Lung (tissue), 11 donors: ENCODE measurements at regions not wholly inside any gene's neighbourhood (a gene's known extent, or its start where the extent isn't known, plus 50 kb on each side); places are given as distances from the start of the nearest gene placed in this dataset.

ENCODE experiments used
- ATAC-seq: fragments of 200-7000 bp; cut with Tn5 transposase; one replicate; pipeline ENCODE4 v1.9.1; 2020; ENCODE audit warnings: moderate number of reproducible peaks; ENCODE audit not compliant: insufficient read depth, low FRiP score
- DNase-seq, 3 donors: peaks; one replicate each; pipeline ENCODE4 v3.0.0-alpha.2; 2013 to 2017
- H3K27ac ChIP-seq, 2 donors: one replicate each; pipeline ENCODE4 v1.5.1; 2013; ENCODE audit warnings: mild to moderate bottlenecking in 2 of 2, moderate library complexity in 2 of 2, control low read depth in 1 of 2, inconsistent platforms in 1 of 2, low read depth in 1 of 2, low read length in 1 of 2
- H3K27me3 ChIP-seq, 3 donors: one replicate each; pipeline ENCODE4 v1.5.1; 2013; ENCODE audit warnings: low read length in 2 of 3; ENCODE audit not compliant: control insufficient read depth in 3 of 3, insufficient read depth in 3 of 3
- H3K36me3 ChIP-seq, 4 donors: one replicate each; pipeline ENCODE4 v1.5.1; 2013; ENCODE audit warnings: low read length in 4 of 4, mild to moderate bottlenecking in 1 of 4, moderate library complexity in 1 of 4; ENCODE audit not compliant: control insufficient read depth in 4 of 4, insufficient read depth in 4 of 4
- H3K4me1 ChIP-seq, 5 donors: one replicate each; pipeline ENCODE4 v1.5.1; 2013; ENCODE audit warnings: low read length in 5 of 5, mild to moderate bottlenecking in 2 of 5, moderate library complexity in 1 of 5; ENCODE audit not compliant: control insufficient read depth in 5 of 5, insufficient read depth in 5 of 5
- H3K4me3 ChIP-seq: one replicate; pipeline ENCODE4 v1.5.1; 2013; ENCODE audit warnings: mild to moderate bottlenecking, control low read depth, moderate library complexity
- H3K9ac ChIP-seq, 2 donors: one replicate each; pipeline ENCODE4 v1.5.1; 2013; ENCODE audit warnings: low read length in 2 of 2, control low read depth in 1 of 2; ENCODE audit not compliant: insufficient read depth in 1 of 2
- H3K9me3 ChIP-seq, 4 donors: one replicate each; pipeline ENCODE4 v1.5.1; 2013; ENCODE audit warnings: low read length in 3 of 4, mild to moderate bottlenecking in 1 of 4, moderate library complexity in 1 of 4; ENCODE audit not compliant: control insufficient read depth in 4 of 4, insufficient read depth in 3 of 4
- WGBS, 2 donors: extraction: QIAGEN DNeasy Blood & Tissue Kit; methylation state at CpG; one replicate each; pipeline ENCODE4 v1.1.7; 2013; 5-methylcytosine and 5-hydroxymethylcytosine counted together
- TF ChIP-seq, protein P1 (sequence below): IDR thresholded peaks from 2 replicates; pipeline ENCODE4 v1.5.1; 2012; ENCODE audit warnings: mild to moderate bottlenecking; ENCODE audit errors: control extremely low read depth, extremely low read depth
- donor health status: control.
- donor health status: control.
- donor health status: Bipolar disorder and iron deficiency.
- donor health status: healthy.
- donor health status: DM: yes; HTN: yes; CAD: no.

DNA sequence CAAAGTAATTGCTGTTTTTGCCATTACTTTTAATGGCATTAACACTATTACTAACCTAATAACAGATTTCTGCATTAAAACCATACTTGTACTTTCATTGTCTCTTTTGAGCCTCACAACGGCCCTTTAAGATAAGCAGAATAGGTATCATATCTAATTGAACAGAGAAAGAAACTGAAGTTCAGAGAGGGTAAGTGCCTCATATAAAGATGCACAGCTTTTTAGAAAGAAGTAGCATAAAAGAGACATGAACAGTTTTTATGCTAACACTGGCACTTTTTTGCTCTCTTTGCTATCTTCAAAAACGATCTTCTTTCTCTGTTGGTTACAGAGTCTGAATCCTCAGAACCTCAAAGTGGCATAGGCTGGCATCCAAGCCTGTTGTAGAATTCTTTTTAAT, 102.9 kb upstream of the OR5AK2 start:
- Histone ChIP-seq H3K4me1 (peaks cover 0 to 16% (median 5%) of the 10 kb centered on the region in 5 donors), H3K9ac (no peak overlapping the region), H3K27me3 (no peaks in the 10 kb centered on the region), H3K4me3 (no peak overlapping the region), H3K36me3 (no peaks in the 10 kb centered on the region), H3K9me3 (no peaks in the 10 kb centered on the region), H3K27ac (no peak overlapping the region)
- TF ChIP-seq, protein P1, sequence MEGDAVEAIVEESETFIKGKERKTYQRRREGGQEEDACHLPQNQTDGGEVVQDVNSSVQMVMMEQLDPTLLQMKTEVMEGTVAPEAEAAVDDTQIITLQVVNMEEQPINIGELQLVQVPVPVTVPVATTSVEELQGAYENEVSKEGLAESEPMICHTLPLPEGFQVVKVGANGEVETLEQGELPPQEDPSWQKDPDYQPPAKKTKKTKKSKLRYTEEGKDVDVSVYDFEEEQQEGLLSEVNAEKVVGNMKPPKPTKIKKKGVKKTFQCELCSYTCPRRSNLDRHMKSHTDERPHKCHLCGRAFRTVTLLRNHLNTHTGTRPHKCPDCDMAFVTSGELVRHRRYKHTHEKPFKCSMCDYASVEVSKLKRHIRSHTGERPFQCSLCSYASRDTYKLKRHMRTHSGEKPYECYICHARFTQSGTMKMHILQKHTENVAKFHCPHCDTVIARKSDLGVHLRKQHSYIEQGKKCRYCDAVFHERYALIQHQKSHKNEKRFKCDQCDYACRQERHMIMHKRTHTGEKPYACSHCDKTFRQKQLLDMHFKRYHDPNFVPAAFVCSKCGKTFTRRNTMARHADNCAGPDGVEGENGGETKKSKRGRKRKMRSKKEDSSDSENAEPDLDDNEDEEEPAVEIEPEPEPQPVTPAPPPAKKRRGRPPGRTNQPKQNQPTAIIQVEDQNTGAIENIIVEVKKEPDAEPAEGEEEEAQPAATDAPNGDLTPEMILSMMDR, result no peak
- DNase-seq (no peak), ATAC-seq (no peak)
- 61 to 63% methylated on average over 2 of the region's 2 CpGs for WGBS, 2 donors

DNA sequence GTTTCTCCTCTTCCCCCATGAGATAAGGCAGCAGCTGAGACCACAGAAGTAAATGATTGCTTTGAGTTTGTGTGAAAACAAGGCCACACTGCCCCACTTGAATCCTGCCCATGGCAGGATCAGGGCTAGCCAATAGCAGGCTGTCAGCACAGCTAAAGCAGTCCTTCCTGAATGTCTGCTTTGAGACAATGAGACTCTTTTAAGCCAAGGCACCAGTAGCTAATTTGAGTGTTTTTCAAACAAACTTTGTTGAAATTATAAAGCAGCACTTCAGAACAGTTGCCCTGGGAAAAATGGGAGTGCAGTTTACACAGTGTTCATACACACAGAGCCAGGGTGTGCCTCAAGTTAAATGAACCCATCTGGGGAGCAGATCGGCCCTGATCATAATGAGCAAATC, 103.5 kb upstream of the OR5AK2 start:
- Histone ChIP-seq H3K9ac (no peak overlapping the region), H3K36me3 (no peaks in the 10 kb centered on the region), H3K27me3 (no peaks in the 10 kb centered on the region), H3K27ac (peak overlapping the region in 1 of 2 donors; percentile 52), H3K4me3 (no peak overlapping the region), H3K9me3 (no peaks in the 10 kb centered on the region), H3K4me1 (peaks cover 0 to 16% (median 5%) of the 10 kb centered on the region in 5 donors)
- WGBS, 2 donors, result 29 to 41% methylated on average over 1 of the region's 1 CpG
- DNase-seq, result peak; percentile 72 to 91 (median 74)
- ATAC-seq, result peak; percentile 80
- TF ChIP-seq, protein P1, result no peak

DNA sequence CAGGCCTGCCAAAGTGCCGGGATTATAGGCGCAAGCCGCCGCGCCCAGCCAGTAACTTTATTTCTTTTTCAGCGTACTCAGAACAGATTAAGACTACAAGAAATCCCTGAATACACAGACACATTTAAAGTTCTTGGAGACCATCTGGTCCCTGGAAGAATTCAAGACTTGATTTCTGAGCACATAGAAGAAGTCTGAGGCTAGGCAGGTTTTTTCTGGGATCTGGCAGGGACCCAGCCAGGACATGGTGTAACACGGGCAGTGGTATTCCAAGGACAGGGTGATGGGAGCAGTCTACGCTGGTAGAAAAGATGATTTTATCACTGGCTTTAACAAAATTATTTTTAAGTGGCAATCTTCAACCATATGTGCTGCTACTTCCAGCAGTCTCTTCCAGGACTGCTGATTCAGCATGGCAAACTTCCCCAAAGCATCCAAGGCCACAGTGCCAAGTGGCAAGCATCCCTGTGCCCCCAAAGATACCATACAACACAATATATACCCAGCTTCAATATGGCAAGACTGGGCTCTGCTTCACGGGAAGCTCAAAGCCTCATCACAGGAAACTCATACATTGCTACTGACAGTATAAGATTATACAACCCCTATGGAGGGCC, 105.2 kb upstream of the OR5AK2 start:
- TF ChIP-seq, protein P1, result no peak
- Histone ChIP-seq H3K9ac (no peak overlapping the region), H3K36me3 (no peaks in the 10 kb centered on the region), H3K4me3 (no peak overlapping the region), H3K9me3 (no peaks in the 10 kb centered on the region), H3K27me3 (no peaks in the 10 kb centered on the region), H3K4me1 (peaks cover 0 to 16% (median 5%) of the 10 kb centered on the region in 5 donors), H3K27ac (peak overlapping the region in 1 of 2 donors; percentile 31)
- DNase-seq (no peak), ATAC-seq (no peak)
- WGBS, 2 donors, result 91 to 93% methylated on average over 9 of the region's 9 CpGs
